ENCODE measurements at regions not wholly inside any gene's neighbourhood (a gene's known extent, or its start where the extent isn't known, plus 50 kb on each side); places are given as distances from the start of the nearest gene placed in this dataset.

GRCh38 chr2:117127680-117128079 lies 686.8 kb upstream of the DDX18 start:
- TF ChIP-seq MXI1 (IDR thresholded peaks at IDR 0.05; ENCODE audit: borderline replicate concordance, low read depth, low read length) (no peak), POLR2A (IDR thresholded peaks at IDR 0.05; ENCODE audit: low read depth, low read length) (no peak), RFX5 (IDR thresholded peaks at IDR 0.05; ENCODE audit: low read depth, low read length) (no peak), NFE2L2 (IDR thresholded peaks at IDR 0.05; ENCODE audit: low read depth, low read length) (no peak), RAD21 (IDR thresholded peaks at IDR 0.05; ENCODE audit: low read length) (no peak), MAZ (IDR thresholded peaks at IDR 0.05; ENCODE audit: borderline replicate concordance, low read depth, low read length) (no peak), FOS (IDR thresholded peaks at IDR 0.05; ENCODE audit: low read depth, low read length) (no peak), RCOR1 (IDR thresholded peaks at IDR 0.05; ENCODE audit: insufficient replicate concordance, low read length) (no peak)
- TF ChIP-seq, protein P1, sequence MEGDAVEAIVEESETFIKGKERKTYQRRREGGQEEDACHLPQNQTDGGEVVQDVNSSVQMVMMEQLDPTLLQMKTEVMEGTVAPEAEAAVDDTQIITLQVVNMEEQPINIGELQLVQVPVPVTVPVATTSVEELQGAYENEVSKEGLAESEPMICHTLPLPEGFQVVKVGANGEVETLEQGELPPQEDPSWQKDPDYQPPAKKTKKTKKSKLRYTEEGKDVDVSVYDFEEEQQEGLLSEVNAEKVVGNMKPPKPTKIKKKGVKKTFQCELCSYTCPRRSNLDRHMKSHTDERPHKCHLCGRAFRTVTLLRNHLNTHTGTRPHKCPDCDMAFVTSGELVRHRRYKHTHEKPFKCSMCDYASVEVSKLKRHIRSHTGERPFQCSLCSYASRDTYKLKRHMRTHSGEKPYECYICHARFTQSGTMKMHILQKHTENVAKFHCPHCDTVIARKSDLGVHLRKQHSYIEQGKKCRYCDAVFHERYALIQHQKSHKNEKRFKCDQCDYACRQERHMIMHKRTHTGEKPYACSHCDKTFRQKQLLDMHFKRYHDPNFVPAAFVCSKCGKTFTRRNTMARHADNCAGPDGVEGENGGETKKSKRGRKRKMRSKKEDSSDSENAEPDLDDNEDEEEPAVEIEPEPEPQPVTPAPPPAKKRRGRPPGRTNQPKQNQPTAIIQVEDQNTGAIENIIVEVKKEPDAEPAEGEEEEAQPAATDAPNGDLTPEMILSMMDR (conservative IDR thresholded peaks at IDR 0.05; ENCODE audit: low read depth, low read length), result no peak
- TF ChIP-seq, protein P2, sequence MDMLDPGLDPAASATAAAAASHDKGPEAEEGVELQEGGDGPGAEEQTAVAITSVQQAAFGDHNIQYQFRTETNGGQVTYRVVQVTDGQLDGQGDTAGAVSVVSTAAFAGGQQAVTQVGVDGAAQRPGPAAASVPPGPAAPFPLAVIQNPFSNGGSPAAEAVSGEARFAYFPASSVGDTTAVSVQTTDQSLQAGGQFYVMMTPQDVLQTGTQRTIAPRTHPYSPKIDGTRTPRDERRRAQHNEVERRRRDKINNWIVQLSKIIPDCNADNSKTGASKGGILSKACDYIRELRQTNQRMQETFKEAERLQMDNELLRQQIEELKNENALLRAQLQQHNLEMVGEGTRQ (IDR thresholded peaks at IDR 0.05; ENCODE audit: low read depth, low read length), result no peak
- TF ChIP-seq, protein P3, sequence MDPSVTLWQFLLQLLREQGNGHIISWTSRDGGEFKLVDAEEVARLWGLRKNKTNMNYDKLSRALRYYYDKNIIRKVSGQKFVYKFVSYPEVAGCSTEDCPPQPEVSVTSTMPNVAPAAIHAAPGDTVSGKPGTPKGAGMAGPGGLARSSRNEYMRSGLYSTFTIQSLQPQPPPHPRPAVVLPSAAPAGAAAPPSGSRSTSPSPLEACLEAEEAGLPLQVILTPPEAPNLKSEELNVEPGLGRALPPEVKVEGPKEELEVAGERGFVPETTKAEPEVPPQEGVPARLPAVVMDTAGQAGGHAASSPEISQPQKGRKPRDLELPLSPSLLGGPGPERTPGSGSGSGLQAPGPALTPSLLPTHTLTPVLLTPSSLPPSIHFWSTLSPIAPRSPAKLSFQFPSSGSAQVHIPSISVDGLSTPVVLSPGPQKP (IDR thresholded peaks at IDR 0.05; ENCODE audit: borderline replicate concordance, low read depth, low read length), result no peak
